ENCODE measurements at regions not wholly inside any gene's neighbourhood (a gene's known extent, or its start where the extent isn't known, plus 50 kb on each side); places are given as distances from the start of the nearest gene placed in this dataset.

GRCh38 chr7:76149847-76150691 is 51.6 kb upstream of the SRRM3 start:
- DNase-seq (ENCODE audit: low spot score): peak; percentile 11
